ENCODE measurements at regions not wholly inside any gene's neighbourhood (a gene's known extent, or its start where the extent isn't known, plus 50 kb on each side); places are given as distances from the start of the nearest gene placed in this dataset.

DNA sequence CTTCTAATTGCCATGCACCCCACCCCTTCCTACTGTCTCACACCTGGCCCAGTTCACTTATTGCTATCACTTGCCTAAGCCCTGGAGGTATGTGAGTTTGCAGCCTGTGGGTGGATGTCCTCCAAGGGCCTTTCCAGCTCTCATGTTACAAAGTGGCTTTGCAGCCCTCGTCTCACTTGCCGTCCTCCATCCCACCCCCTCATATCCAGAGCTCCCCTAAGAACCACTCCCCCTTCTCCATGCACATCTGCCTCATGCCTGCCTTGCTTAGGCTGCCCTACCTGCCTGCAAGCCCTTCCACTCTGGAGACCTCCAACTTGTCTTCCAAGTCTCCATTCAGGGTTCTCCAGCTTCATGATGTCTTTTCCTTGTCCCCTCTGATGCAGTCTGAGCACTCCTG is 119.4 kb upstream of the NLRP1 start:
- H3K27ac ChIP-seq (ENCODE audit: low read depth, low read length): no peak overlapping the region
- H3K27me3 ChIP-seq (ENCODE audit: control insufficient read depth, insufficient read depth, low read length): no peaks in the 10 kb centered on the region
- DNase-seq (ENCODE audit: low read depth in 4 of 6, low spot score in 6 of 6): no peak
- no peaks in the 10 kb centered on the region for H3K9me3 ChIP-seq (ENCODE audit: control insufficient read depth, insufficient read depth, low read length)
- H3K4me3 ChIP-seq (ENCODE audit: low read depth, low read length): no peak overlapping the region
- WGBS (ENCODE audit: insufficient coverage): 70% methylated on average over 2 of the region's 2 CpGs
- no peaks in the 10 kb centered on the region for H3K36me3 ChIP-seq (ENCODE audit: control insufficient read depth, insufficient read depth, low read length)
- H3K4me1 ChIP-seq (ENCODE audit: control insufficient read depth, insufficient read depth, low read length): peaks cover 39% of the 10 kb centered on the region

DNA sequence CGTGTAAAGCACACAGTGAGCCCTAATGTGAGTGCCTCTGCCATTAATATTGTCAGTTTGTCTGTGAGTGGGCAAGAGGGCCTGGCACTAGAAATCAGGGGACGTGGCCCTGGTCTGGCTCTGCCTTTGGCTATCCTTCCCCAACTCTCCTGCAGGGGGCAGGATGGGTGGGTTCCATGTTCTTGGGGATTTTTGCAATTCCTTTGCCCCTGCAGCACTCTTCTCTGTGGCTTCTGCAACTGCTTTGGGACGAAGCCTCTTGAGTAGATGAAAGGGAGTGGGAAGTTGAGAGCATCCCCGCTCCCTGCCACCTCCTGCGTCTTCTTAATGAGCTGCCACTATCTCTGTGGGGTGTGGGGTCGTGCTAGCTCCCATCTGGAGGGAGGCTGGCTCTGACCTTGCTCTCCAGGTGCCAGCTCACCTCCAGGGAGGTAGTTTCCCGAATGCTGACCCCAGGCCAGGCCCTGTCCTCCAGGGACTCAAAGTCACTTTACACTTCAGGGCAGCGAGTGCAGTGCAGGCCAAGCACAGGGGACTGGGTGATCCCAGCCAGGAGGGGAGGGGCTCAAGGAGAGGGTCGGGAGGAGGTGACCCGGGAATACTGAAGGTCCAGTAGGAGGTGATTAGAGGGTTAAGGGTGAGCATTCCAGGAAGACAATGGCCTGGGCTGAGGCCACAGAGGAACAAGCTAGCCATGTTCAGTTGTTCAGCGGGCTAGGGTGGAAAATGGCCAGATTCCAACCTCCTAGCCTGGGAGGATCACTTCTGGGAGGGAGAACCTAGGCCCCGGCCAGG is 121.0 kb upstream of the NLRP1 start:
- 51% methylated on average over 8 of the region's 12 CpGs for WGBS (ENCODE audit: insufficient coverage)
- no peak overlapping the region for H3K27ac ChIP-seq (ENCODE audit: low read depth, low read length)
- peaks cover 32% of the 10 kb centered on the region for H3K4me1 ChIP-seq (ENCODE audit: control insufficient read depth, insufficient read depth, low read length)
- H3K9me3 ChIP-seq (ENCODE audit: control insufficient read depth, insufficient read depth, low read length): no peaks in the 10 kb centered on the region
- no peaks in the 10 kb centered on the region for H3K27me3 ChIP-seq (ENCODE audit: control insufficient read depth, insufficient read depth, low read length)
- H3K36me3 ChIP-seq (ENCODE audit: control insufficient read depth, insufficient read depth, low read length): no peaks in the 10 kb centered on the region
- no peak overlapping the region for H3K4me3 ChIP-seq (ENCODE audit: low read depth, low read length)
- no peak for DNase-seq (ENCODE audit: low read depth in 4 of 6, low spot score in 6 of 6)

DNA sequence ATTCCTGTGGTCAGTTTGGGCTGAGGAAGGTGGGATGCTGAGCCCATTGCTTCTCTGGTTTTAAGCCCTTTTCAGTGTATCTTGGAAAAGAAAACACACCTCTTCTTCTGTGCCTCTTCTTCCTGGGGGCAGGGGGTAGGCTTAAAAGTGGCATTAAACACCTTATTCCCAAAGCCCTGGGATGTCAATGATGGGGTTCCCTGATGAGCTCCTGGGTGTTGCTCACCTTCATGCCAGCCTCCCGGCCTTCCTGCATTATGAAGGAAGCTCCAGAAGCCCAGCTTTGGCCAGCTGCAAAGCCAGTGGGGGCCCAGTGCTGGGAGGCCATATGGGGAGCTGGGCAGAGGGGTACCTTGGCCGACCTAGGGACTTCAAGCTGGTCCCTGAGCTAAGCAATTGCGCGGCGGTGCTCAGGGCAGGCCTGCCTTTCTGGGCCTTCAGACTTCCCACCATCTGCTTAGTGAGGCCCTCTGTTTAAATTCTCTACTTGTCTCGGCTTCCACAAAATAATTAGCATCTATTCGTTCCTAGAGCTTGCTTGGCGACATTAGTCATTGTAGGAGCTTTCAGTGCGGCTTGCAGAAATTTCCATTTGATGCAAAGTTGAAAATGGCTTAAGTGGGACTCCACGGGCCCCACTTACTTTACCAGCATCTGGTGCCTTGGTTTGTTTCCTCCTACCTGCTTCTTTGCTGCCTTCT is 121.7 kb upstream of the NLRP1 start:
- 62% methylated on average over 3 of the region's 10 CpGs for WGBS (ENCODE audit: insufficient coverage)
- H3K36me3 ChIP-seq (ENCODE audit: control insufficient read depth, insufficient read depth, low read length): no peaks in the 10 kb centered on the region
- no peak overlapping the region for H3K4me3 ChIP-seq (ENCODE audit: low read depth, low read length)
- no peaks in the 10 kb centered on the region for H3K27me3 ChIP-seq (ENCODE audit: control insufficient read depth, insufficient read depth, low read length)
- H3K9me3 ChIP-seq (ENCODE audit: control insufficient read depth, insufficient read depth, low read length): no peaks in the 10 kb centered on the region
- H3K4me1 ChIP-seq (ENCODE audit: control insufficient read depth, insufficient read depth, low read length): peaks cover 28% of the 10 kb centered on the region
- peak in 2 of 6 donors; percentile 45 to 61 for DNase-seq (ENCODE audit: low read depth in 4 of 6, low spot score in 6 of 6)
- H3K27ac ChIP-seq (ENCODE audit: low read depth, low read length): no peak overlapping the region

DNA sequence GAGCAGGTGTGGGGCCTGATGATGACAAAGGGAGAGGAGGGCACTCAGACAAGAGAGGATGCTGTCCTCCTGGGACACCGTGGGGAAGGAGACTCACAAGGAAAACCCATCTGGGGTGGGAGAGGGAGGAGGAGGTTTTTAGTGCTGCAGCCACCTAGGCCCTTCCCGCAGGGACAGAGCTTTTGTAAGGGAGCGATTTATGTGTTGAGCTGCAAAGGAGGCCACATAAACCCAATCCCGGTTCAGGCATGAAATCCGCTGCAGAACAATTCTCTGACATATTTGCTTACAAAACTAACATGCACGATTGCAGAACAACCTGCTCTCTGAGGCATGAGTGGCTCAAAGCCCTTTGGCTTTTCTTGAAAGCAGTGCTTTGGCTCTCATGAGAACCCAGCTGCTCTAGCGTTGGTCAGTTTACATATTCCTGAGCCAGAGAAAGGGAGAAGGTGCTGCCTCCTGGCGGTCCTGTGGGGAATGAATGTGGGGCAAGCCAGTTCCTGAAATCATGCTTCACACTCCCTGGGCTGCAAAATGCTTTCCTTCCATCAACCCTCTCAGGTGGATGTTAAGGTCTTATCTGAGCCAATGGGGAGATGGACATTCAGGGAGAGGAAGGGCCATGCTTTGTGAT is 122.4 kb upstream of the NLRP1 start:
- Histone ChIP-seq H3K9me3 (ENCODE audit: control insufficient read depth, insufficient read depth, low read length) (no peaks in the 10 kb centered on the region), H3K4me3 (ENCODE audit: low read depth, low read length) (no peak overlapping the region), H3K4me1 (ENCODE audit: control insufficient read depth, insufficient read depth, low read length) (peaks cover 22% of the 10 kb centered on the region), H3K27ac (ENCODE audit: low read depth, low read length) (no peak overlapping the region), H3K36me3 (ENCODE audit: control insufficient read depth, insufficient read depth, low read length) (no peaks in the 10 kb centered on the region), H3K27me3 (ENCODE audit: control insufficient read depth, insufficient read depth, low read length) (no peaks in the 10 kb centered on the region)
- peak; percentile 44 to 94 (median 66) for DNase-seq (ENCODE audit: low read depth in 4 of 6, low spot score in 6 of 6)
- WGBS (ENCODE audit: insufficient coverage): 5% methylated on average over 5 of the region's 8 CpGs

DNA sequence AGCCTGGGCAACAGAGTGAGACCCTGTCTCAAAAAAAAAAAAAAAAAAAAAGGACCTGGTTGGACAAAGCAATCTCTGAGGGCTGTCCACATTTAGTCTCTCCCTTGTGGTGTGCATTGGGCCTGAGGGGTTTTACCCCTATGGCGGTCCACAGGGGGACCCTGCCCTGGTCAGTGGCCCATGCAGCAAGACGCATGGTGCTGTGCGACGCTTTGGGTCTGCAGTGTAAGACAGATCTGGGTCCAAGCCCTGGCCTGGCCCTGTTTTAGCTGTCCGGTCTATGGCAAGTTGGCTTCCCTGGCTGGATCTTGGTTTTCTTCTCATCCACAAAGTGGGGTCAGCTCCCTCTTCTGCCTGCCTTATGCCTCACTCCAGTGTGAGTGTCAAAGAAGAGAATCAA is 123.2 kb upstream of the NLRP1 start:
- Histone ChIP-seq H3K36me3 (ENCODE audit: control insufficient read depth, insufficient read depth, low read length) (no peaks in the 10 kb centered on the region), H3K27ac (ENCODE audit: low read depth, low read length) (no peak overlapping the region), H3K27me3 (ENCODE audit: control insufficient read depth, insufficient read depth, low read length) (no peaks in the 10 kb centered on the region), H3K4me3 (ENCODE audit: low read depth, low read length) (no peak overlapping the region), H3K9me3 (ENCODE audit: control insufficient read depth, insufficient read depth, low read length) (no peaks in the 10 kb centered on the region), H3K4me1 (ENCODE audit: control insufficient read depth, insufficient read depth, low read length) (peaks cover 22% of the 10 kb centered on the region)
- no peak for DNase-seq (ENCODE audit: low read depth in 4 of 6, low spot score in 6 of 6)
- WGBS (ENCODE audit: insufficient coverage): 97% methylated on average over 5 of the region's 5 CpGs

DNA sequence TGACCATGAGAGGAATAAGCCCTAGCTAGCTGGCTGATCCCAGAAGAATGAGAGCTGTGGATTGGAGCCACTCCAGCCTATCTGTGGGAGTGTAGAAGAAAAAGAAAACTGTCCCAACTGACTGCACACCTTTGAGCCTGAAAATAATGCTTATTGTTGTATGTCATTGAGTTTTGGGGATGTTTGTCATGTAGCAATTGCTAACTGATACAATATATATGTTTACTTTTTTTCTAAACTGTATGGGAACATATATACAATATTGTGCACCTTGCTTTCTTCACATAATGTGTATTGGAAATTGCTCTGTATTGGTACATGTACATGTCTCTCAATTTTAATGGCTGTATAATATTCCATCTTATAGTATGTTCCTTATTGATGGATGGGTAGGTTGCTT is 124.0 kb upstream of the NLRP1 start:
- Histone ChIP-seq H3K27me3 (ENCODE audit: control insufficient read depth, insufficient read depth, low read length) (no peaks in the 10 kb centered on the region), H3K4me3 (ENCODE audit: low read depth, low read length) (no peak overlapping the region), H3K27ac (ENCODE audit: low read depth, low read length) (no peak overlapping the region), H3K4me1 (ENCODE audit: control insufficient read depth, insufficient read depth, low read length) (peaks cover 17% of the 10 kb centered on the region), H3K9me3 (ENCODE audit: control insufficient read depth, insufficient read depth, low read length) (no peaks in the 10 kb centered on the region), H3K36me3 (ENCODE audit: control insufficient read depth, insufficient read depth, low read length) (no peaks in the 10 kb centered on the region)
- no peak for DNase-seq (ENCODE audit: low read depth in 4 of 6, low spot score in 6 of 6)

DNA sequence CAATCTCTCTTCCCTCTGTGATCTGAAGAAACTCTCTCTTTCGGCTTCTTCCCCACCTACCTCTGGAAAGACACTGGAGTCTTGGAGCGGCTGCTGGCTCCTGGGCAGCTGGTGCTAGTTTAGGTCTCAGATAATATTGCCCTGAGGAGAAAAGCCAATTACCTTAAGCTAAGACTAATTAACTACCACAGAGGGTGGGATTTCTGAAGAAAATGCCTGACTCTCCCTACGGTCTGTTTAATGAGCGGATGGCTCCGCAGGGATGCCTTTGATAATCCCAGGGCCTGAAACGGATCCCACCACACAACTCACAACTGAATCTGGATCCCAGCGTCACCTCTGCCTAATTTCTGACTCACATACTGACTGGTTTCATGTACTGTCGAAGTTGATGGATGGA is 127.0 kb upstream of the NLRP1 start:
- 49% methylated on average over 3 of the region's 8 CpGs for WGBS (ENCODE audit: insufficient coverage)
- H3K27ac ChIP-seq (ENCODE audit: low read depth, low read length): no peak overlapping the region
- H3K4me1 ChIP-seq (ENCODE audit: control insufficient read depth, insufficient read depth, low read length): peaks cover 5% of the 10 kb centered on the region
- H3K36me3 ChIP-seq (ENCODE audit: control insufficient read depth, insufficient read depth, low read length): no peaks in the 10 kb centered on the region
- peak in 1 of 6 donors; percentile 66 for DNase-seq (ENCODE audit: low read depth in 4 of 6, low spot score in 6 of 6)
- H3K4me3 ChIP-seq (ENCODE audit: low read depth, low read length): no peak overlapping the region
- no peaks in the 10 kb centered on the region for H3K27me3 ChIP-seq (ENCODE audit: control insufficient read depth, insufficient read depth, low read length)
- no peaks in the 10 kb centered on the region for H3K9me3 ChIP-seq (ENCODE audit: control insufficient read depth, insufficient read depth, low read length)

DNA sequence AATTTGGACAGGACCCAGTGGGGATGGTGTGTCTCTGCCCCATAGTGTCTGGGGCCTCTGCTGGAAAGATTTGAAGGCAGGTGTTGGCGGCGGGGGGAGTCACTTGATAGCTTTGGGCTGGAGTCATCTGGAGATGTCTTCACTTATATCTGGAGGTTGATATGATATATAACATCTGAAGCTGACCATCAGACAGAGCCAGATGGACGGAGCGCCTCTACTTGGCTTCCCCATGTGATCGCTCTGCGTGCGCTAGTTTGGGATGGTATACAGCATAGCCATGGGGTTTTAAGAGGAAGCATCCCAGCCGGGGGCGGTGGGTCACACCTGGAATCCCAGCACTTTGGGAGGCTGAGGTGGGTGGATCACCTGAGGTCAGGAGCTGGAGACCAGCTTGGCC is 130.7 kb upstream of the NLRP1 start:
- H3K27me3 ChIP-seq (ENCODE audit: control insufficient read depth, insufficient read depth, low read length): no peaks in the 10 kb centered on the region
- H3K36me3 ChIP-seq (ENCODE audit: control insufficient read depth, insufficient read depth, low read length): no peaks in the 10 kb centered on the region
- H3K9me3 ChIP-seq (ENCODE audit: control insufficient read depth, insufficient read depth, low read length): no peaks in the 10 kb centered on the region
- no peaks in the 10 kb centered on the region for H3K4me1 ChIP-seq (ENCODE audit: control insufficient read depth, insufficient read depth, low read length)
- DNase-seq (ENCODE audit: low read depth in 4 of 6, low spot score in 6 of 6): no peak
- H3K27ac ChIP-seq (ENCODE audit: low read depth, low read length): no peak overlapping the region
- H3K4me3 ChIP-seq (ENCODE audit: low read depth, low read length): no peak overlapping the region
- whole genome bisulfite sequencing (ENCODE audit: insufficient coverage): 98% methylated on average over 8 of the region's 9 CpGs

DNA sequence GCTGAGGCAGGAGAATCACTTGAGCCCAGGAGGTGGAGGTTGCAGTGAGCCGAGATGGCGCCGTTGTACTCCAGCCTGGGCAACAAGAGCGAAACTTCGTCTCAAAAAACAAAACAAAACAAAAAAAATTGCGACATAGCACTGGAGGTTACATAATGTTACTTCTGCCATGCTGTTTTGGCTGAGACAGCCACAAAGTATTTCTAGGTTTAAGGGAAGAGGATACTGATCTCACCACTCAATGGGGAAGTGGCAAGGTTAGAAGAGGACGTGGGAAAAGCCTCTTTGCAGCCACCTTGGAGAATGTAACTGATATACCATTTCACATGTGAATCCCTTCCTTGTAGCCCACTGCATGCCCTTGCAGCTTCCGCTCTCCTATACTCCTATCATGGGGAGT is 131.2 kb upstream of the NLRP1 start:
- no peak for DNase-seq (ENCODE audit: low read depth in 4 of 6, low spot score in 6 of 6)
- no peak overlapping the region for H3K27ac ChIP-seq (ENCODE audit: low read depth, low read length)
- H3K27me3 ChIP-seq (ENCODE audit: control insufficient read depth, insufficient read depth, low read length): no peaks in the 10 kb centered on the region
- no peak overlapping the region for H3K4me3 ChIP-seq (ENCODE audit: low read depth, low read length)
- no CpG with 5 or more reads among the region's 8 CpGs for WGBS (ENCODE audit: insufficient coverage)
- no peaks in the 10 kb centered on the region for H3K9me3 ChIP-seq (ENCODE audit: control insufficient read depth, insufficient read depth, low read length)
- no peaks in the 10 kb centered on the region for H3K4me1 ChIP-seq (ENCODE audit: control insufficient read depth, insufficient read depth, low read length)
- no peaks in the 10 kb centered on the region for H3K36me3 ChIP-seq (ENCODE audit: control insufficient read depth, insufficient read depth, low read length)

Data from spinal cord (tissue), 9 donors.